NCI-H1436 treated with DMSO at 0.1 percent for 48 hours (cell line): ENCODE measurements at regions not wholly inside any gene's neighbourhood (a gene's known extent, or its start where the extent isn't known, plus 50 kb on each side); places are given as distances from the start of the nearest gene placed in this dataset.
"Not testable (repeated sequence)": the region's sequence is repeated elsewhere in the genome, so short reads cannot be mapped to it uniquely, and the experiment has no call there.

Source experiments
- DNase-seq: peaks from one replicate; lab custom pipeline; 2025; lab: John Stamatoyannopoulos, UW

DNA sequence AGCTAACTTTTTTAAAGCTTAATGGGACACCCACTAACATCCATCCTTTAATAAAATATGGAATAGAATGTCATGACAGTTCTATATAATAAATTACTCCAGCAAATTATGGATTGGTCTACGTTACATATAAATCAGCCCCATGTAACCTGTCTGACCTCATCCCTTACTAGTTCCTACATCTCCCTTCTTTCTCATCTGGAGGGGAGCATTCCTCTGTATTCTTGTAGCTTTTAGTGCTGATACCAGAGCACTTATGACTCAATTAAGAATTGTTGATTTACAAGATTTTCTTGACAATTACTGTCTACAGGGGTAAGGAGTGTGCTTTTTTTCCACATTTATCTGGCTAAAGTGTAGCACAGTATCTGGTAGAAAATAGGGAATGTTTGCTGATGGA is 523.7 kb downstream of the FAM181B start:
- no peak for DNase-seq

DNA sequence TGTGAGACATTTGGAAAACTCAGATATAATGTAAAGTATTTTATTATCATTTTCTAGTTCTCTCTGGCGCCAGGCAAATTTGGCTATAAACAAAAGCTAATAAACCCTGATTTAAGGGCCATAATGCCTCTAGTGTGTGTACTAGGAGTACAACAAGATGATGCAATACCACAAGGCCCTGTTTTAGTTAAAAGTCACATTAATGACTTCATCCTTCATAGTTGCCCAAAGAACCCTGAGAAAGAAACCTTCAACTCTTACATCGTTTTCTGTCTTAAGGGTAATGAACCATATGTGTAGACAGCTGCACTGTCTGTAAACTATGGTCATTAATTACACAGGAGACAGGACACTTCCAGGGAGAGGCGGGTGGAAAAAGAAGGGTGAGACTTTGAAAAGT is 538.4 kb downstream of the FAM181B start:
- DNase-seq = no peak

DNA sequence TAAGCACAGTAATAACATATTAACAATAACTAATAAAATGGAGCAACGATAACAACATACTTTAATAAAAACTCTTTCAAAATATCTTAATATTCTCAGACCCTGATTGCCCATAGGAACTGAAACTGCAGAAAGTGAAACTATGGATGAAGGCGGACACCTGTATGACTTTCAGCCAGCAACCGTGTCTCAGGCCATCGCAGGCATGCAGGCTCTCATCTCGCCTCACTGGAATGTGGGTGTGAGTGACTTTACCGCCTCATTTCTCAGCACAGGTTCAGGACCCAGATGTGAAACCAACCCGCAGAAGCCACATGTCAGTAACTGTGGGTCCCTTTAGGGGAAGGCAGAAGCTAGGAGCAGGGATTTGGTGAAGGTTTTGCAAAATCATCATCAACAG is 539.1 kb downstream of the FAM181B start:
- no peak for DNase-seq

DNA sequence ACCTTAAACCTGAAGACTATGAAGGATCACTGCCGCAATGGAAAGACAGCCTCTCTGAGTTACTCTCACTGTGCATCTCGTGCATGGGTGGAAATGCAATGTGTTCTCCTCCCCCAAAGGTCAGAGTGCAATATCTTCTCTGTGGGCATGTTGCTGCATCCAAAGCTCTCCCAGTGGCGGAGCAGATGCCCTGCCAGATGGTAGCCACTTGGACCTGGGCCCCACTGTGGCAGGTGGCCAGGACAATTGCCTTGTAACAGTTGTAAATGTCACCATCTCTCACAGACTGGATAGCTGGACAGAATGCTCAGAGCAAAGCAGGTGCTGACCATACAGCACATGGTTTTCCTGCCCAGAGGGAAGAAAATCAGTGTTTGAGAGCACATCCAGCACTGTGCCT is 542.0 kb downstream of the FAM181B start:
- no peak for DNase-seq

DNA sequence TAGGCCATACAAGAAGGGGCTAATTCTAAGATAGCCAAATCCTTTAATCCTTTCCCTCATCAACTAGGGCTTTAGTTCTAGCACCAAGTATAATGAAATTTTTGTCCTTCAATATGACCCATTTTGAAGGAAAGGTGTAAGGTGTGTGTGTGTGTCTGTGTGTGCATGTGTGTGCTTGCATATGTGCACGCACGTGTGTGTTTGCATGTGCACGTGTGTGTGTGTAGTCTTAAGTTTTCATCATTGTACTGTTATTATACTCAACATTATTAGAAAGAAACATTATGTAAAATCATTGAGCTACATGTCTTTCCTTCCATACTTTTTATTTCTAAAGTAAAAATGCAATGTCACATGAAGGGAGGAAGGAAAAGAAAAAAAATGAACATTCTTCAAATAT is 547.7 kb downstream of the FAM181B start:
- no peak for DNase-seq

DNA sequence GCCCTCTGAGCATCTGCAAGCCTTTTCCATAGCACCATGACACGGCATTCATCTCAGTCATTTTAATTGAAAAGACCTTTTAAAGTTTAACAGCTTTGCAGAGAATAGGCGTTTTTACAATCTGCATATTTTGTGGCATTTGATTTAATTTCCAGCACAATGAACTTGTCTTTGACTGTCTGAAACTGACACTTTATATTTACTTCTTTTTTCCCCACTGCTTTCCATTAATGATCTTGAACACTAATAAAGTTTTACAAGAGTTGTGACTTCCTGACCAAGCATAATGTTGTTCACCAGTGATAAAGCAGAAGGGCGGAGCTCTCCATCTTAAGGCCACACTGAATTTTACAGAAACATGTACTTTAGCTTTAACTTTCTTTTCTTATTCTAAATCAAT is 548.7 kb downstream of the FAM181B start:
- DNase-seq = no peak

DNA sequence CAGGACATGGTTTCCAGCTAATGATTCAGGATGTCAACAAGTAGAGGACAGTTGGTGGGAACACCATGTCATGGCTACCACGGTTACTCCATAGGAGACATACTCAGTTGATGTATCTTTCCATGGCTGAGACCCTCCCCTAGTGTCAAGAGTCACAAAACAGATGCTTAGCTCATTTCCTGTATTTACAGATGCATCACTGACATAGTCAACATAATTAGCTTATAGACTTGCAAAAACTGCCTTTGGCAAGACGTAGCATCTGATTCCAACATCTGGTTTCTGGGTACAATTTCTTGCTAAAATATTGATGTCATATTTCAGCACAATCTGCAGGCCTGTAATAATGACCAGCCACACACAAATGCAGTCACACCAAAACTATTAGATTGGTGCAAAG is 550.3 kb downstream of the FAM181B start:
- DNase-seq = no peak

DNA sequence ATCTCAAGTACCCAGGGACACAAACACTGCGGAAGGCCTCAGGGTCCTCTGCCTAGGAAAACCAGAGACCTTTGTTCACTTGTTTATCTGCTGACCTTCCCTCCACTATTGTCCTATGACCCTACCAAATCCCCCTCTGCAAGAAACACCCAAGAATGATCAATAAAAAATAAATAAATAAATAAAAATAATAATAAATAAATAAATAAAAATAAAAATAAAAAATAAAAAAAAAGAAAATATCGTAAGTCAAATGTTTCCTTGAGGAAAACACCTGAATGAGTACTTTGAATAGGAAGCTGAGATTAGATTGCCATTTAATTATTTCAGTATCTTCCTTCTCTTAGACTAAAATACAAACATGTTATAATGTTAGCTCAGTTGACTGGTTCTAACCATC is 551.0 kb downstream of the FAM181B start:
- not testable (repeated sequence) for DNase-seq

DNA sequence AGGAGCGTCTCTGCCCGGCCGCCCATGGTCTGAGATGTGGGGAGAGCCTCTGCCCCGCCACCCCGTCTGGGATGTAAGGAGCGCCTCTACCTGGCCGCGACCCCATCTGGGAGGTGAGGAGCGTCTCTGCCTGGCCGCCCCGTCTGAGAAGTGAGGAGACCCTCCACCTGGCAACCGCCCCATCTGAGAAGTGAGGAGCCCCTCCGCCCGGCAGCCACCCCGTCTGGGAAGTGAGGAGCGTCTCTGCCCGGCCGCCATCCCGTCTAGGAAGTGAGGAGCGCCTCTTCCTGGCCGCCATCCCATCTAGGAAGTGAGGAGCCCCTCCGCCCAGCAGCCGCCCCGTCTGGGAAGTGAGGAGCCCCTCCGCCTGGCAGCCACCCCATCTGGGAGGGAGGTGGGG is 551.9 kb downstream of the FAM181B start:
- not testable (repeated sequence) for DNase-seq

DNA sequence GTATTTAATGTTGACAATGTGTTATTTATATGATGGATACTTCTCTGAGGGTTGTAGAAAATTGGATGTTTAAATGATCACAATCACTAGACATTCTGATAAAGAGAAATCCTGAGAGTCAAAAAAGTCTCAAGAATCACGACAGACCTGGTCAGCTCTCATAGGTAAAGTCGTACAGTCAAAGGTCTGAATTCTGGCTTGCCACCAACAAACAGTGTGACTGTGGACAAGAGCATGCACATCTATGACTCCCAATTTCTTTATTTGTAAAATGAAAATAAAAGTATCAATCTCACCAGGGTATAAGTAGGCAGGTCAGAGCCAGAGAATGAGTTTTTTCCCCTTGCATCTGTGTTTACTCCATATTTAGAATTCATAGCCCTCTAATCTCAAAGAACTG is 556.7 kb downstream of the FAM181B start:
- DNase-seq = no peak

DNA sequence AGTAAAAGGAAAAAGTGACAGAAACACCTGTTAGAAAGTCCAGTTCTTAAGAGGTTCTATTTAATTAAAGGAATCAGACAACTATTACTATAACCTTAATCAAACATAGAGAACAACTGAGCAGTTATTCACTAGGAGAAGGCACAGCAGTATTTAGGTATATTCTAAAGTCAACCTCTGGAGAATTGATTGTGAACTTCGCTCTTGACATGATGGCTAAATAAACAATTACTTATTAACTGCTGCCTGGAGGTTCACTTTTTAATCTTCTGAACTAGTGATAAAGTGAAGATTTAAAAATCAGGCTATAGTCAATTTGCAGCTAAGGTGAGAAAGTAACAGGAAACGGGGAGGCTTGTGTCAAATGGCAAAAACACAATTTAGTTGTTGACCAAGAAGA is 557.3 kb downstream of the FAM181B start:
- DNase-seq = no peak

DNA sequence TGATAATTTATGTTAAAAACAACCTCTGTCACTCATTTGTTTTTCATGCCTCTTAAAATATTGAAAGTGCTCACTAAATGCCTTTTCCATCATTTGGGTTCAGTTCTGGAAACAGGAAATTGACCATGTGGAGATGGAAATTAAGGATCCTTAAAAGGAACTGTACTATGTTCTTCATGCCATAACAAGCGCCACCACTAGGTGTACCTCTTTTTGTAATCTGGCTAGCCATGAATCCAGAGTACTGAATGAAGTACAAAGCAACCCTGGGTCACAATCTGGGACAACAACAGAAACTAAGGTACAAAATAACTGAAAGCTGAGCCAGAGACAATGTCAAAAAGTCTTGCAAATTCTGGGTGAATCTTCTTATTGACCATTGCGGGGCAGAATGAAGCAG is 559.1 kb downstream of the FAM181B start:
- DNase-seq = no peak

DNA sequence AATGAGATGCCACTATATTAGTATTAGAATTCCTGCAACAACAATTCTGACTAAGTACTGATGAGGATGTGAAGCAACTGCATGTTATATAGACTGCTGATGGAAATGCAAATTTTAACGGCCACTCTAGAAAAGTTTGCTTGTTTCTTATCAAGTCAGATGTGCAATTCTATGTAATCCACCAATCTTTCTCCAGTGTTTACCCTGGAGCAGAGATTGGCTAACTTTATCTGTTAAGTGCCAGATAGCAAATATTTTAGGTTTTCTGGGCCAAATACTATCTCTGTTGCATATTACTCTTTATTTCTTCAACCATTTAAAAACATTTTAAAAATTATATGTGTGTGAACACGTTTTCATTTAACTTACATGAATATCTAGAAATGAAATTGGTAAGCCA is 586.9 kb downstream of the FAM181B start:
- no peak for DNase-seq

DNA sequence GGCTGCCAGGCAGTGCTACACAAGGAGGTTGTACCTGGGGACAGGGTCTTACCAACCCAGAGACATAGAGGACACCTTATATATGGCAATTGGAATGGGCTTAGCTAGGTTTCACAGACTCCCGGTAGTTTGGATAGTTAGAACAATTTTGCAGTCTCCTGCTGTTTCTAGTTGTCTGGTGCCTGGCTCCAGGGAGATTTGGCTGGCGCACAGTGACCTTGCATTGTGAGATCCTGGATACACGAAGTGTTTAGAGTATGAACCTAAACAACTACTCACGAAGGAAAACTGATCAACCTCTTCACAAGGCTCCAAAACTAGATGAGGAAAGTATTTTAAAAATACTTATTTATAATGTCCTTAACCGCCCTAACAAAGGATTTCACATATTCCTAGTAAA is 614.7 kb downstream of the FAM181B start:
- DNase-seq = no peak

DNA sequence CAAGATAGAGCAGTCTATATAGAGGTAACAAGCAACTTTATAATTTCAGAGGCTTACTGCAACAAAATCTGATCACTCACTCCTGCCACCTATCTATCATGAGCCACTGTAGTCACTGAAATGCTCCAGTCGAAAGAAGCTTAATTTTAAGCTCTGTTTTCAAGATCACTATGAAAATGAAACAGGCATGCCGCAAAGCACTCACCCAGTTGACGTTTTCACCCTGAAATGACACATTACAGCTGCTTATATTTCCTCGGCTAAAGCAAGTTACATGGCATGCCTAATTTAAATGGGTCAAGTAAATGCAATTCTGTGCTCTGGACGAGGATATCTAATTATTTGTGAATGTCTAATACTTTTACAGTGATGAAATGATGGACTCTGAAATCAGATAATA is 616.3 kb downstream of the FAM181B start:
- DNase-seq = no peak

DNA sequence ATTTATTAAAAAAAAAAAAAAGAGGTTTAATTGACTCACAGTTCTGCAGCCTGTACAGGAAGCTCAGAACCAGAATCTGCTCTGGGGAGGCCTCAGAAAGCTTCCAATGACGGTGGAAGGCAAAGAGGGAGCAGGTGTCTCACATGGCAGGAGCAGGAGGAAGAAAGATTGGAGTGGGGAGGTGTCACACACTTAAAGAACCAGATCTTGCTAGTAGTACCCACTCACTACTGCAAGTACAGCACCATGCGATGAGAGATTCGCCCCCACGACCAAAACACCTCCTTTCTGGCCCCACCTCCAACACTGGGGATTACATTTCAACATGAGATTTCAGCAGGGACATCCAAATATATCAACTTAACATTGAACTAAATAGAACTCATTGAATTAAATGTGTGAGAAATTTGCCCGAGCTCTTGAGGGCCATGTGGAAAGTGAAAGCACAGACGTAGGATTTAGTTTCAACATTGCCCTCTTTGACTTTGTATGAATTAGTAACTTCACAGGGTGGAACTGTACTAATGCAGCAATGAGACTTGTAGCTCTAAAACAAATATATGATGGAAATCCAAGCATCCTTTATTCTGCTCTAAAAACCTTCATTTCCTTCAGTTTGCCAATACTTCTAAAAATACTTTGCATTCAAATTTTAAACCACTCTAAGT is 628.2 kb downstream of the FAM181B start:
- no peak for DNase-seq

DNA sequence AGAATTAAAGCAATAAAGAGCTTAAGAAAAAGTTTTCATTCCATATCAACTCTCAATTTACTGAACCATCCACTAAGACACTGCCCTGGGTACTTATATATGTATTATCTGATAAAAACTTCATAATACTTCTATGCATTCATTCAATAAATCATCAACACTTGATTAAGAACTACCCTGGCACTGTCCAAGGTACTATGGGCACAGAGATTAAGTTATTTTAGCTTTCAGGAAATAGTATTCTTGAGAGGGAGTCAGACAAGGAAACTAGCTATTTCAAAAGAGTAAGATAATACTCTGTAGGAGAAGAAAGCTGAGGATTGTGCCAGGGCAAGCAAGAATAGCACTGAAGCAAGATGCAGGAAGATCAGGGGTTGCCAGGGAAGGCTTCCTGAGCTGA is 640.8 kb downstream of the FAM181B start:
- no peak for DNase-seq

DNA sequence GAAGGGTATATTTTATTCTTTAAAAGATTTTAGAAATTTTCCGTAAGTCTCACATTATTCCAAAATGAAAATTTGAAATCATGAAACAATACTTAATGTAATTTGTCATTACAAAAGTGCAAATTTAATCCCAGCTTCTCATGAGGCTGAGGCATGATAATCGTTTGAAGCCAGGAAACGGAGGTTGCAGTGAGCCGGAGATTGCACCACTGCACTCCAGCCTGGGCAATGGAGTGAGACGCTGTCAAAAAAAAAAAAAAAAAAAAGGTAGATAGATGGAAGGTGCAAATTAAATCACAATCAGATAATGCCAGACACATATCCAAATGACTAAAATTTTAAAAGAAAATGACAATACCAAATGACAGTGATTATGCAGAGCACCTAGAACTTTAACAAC is 644.2 kb downstream of the FAM181B start:
- no peak for DNase-seq

DNA sequence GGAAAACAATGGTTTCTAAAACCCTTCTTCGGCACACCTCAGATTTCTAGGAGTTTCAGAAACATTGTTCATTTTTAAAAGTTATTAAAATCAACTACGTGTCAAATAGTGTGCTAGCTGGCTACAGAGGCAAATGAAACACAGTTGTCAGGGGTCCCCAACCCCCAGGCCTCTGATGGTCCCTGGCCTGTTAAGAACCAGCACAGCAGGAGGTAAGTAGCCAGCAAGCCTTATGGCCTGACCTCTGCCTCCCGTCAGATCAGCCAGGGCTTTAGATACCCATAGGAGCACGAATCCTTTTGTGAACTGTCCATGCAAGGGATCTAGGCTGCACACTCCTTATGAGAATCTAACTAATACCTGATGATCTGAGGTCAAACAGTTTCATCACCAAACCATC is 648.2 kb downstream of the FAM181B start:
- DNase-seq = no peak

DNA sequence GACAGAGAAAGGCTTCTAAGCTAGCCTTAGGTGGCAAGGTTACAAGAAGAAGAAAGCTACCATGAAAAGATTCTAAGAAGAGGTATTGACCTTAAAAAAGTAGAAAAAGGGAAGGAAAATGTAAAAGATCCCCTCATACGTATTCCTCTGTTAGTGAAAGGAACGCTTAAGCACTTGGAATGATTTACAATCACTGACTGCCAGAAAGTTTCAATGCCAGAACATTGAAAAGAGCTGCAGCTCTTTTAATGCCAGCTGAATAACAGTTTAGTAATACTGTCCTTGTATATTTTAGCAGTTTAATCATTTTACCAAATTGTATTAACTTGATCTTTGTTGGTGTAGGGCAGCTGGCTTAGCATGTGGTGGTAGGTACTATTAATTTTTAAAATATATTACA is 650.7 kb downstream of the FAM181B start:
- DNase-seq = no peak

DNA sequence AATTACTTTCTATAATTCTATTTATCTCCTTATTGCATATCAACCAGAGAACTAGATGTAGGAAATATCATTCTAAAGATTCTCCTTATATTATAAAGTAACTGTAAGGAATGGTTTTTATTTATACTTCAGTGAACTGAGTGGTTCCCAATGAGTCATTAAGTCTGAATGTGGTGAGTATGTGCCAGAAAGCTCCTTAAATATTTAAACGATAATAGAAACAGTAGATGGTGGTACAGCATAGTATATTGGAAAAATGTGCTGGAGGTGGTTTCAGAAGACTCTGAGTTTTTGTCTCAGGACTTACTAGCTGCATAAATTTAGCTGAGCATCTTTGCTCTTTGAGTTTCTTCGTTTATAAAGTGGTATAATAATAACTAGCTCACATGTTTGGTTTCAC is 653.5 kb downstream of the FAM181B start:
- DNase-seq = no peak

DNA sequence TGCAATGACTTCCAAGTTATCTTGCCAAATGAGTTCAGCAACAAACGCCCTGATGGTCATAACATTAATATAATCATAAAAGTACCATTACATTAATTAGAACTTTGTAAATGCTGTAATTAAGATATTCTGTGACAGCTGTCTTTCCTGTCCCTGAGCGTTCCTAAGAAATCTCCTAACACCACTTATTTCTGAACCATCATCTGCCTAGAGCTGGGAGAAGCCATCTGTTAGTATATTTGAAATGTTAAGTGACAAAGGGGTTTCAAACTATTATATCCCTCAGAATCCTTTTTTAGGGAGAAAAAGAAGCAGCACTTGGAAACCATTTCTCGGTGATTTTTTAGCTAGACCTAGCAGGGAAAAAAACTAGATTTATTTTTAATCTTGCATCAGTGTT is 657.5 kb downstream of the FAM181B start:
- DNase-seq = no peak

DNA sequence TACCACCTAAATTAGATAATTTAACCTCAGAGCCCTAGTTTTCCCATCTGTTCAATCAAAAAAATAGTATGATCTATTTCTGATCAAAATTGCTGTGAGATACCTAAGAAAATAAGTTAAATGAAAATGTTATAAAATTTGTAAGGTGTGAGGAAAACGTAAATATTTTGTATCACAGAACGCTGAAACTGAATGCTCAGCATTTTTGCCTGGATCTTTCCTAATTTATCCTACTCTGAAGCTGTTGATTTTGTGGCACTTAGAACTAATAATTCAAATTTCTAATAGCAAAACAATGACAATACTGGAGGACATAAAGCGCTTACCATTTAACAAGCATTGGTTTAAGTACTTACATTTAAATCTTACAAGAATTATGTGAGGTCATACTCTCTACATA is 674.2 kb downstream of the FAM181B start:
- DNase-seq = no peak

DNA sequence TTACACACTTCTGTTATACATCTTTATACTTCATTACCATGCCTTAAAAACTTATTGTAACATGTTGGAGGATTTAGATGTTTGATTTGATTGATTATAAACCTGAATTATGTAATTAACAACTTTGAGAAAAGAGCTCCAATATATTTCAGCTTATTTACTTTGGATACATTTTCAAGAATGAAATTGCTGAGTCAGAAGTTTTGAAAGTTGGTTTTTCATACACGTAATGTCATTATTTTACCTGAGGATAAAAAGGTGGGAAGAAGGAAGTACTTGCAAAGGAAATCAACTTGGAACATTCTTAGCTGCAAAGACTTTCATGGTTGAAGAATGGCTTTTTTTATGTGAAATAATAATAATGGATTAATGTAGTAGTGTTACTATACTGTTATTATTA is 677.2 kb downstream of the FAM181B start:
- DNase-seq = no peak

DNA sequence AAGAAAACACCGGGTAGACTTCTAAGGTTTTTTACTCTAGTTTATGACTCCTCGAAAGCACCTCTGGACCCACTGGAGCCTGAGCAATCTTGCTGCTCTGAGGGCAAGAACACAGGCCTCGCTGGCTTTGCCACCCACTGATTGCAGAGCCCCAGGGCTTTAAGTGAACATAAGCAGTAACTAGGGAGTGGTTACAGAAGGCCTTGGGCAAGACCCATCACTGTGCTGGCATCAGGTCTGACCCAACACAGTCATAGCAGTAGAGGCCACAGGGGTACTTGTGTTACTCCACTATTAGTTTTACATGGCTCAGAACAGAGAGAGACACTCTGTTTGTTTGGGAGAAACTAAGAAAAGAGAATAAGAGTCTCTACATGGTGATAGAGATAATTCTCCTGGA is 684.5 kb downstream of the FAM181B start:
- DNase-seq = no peak
